SK-N-SH (cell line): ENCODE measurements at regions not wholly inside any gene's neighbourhood (a gene's known extent, or its start where the extent isn't known, plus 50 kb on each side); places are given as distances from the start of the nearest gene placed in this dataset.

Experiments
- CTCF ChIA-PET: fragments of 300-600, 350-600 bp; formaldehyde crosslinking; extraction: SDS; loops from one replicate; lab custom pipeline; 2021; lab: Yijun Ruan, JAX
- POLR2A ChIA-PET: fragments of 350-600 bp; sonication (Branson Sonifier 250); formaldehyde crosslinking; extraction: SDS; loops from one replicate; lab custom pipeline; 2020; ENCODE audit warnings: antibody characterized with exemption, inconsistent platforms; lab: Yijun Ruan, JAX
- DNase-seq: peaks from one replicate; pipeline ENCODE4 v3.0.0; 2012
- H2AFZ ChIP-seq: fragments of 200-600 bp; sonication (generic); 2 replicates; pipeline ENCODE4 v1.8.1; 2016; ENCODE audit warnings: antibody characterized with exemption, mild to moderate bottlenecking, low read depth
- H3F3A ChIP-seq: fragments of 200-600 bp; sonication (generic); replicated peaks from 2 replicates; pipeline ENCODE3; 2016; ENCODE audit warnings: antibody characterized with exemption, mild to moderate bottlenecking; ENCODE audit not compliant: insufficient read depth
- H3K27ac ChIP-seq, 2 experiments: fragments of 200-500 bp in 1 of 2; fragments of 200-600 bp in 1 of 2; sonication (Bioruptor generic) in 1 of 2; sonication (generic), shearing (Covaris generic) in 1 of 2; 2 replicates each; pipeline versions ENCODE4 v1.5.1 to v1.6.1; 2014 to 2016; ENCODE audit warnings: low read depth in 2 of 2, inconsistent platforms in 1 of 2, low read length in 1 of 2, mild to moderate bottlenecking in 1 of 2, mixed read lengths in 1 of 2
- H3K27me3 ChIP-seq: fragments of 200-600 bp; sonication (generic), shearing (Covaris generic); 2 replicates; pipeline ENCODE4 v1.6.1; 2016; ENCODE audit warnings: mixed run types; ENCODE audit not compliant: insufficient read depth
- H3K36me3 ChIP-seq, 2 experiments: fragments of 200-500 bp in 1 of 2; fragments of 200-600 bp in 1 of 2; sonication (Bioruptor generic) in 1 of 2; sonication (generic) in 1 of 2; replicated peaks in 1 of 2; 2 replicates each; pipeline versions ENCODE3 to v1.5.1; 2014 to 2016; ENCODE audit warnings: low read length in 1 of 2, mild to moderate bottlenecking in 1 of 2; ENCODE audit not compliant: insufficient read depth in 2 of 2, control insufficient read depth in 1 of 2
- H3K4me1 ChIP-seq, 2 experiments: fragments of 200-500 bp in 1 of 2; fragments of 200-600 bp in 1 of 2; sonication (Bioruptor generic) in 1 of 2; sonication (generic), shearing (Covaris generic) in 1 of 2; 2 replicates each; pipeline versions ENCODE4 v1.5.1 to v1.6.1; 2014 to 2016; ENCODE audit warnings: low read depth in 1 of 2, low read length in 1 of 2, mixed run types in 1 of 2; ENCODE audit not compliant: insufficient read depth in 2 of 2, control insufficient read depth in 1 of 2
- H3K4me2 ChIP-seq: fragments of 200-600 bp; sonication (generic), shearing (Covaris generic); 2 replicates; pipeline ENCODE4 v1.6.1; 2017; ENCODE audit warnings: mixed run types
- H3K4me3 ChIP-seq, 2 experiments: fragments of 200-500 bp in 1 of 2; fragments of 200-600 bp in 1 of 2; sonication (Bioruptor generic) in 1 of 2; sonication (generic), shearing (Covaris generic) in 1 of 2; 2 replicates each; pipeline versions ENCODE4 v1.5.1 to v1.8.1; 2014 to 2016; ENCODE audit warnings: low read depth in 2 of 2, inconsistent platforms in 1 of 2, low read length in 1 of 2, mild to moderate bottlenecking in 1 of 2, mixed read lengths in 1 of 2, moderate library complexity in 1 of 2
- H3K79me2 ChIP-seq: fragments of 200-600 bp; sonication (generic); 2 replicates; pipeline ENCODE4 v1.8.1; 2017; ENCODE audit warnings: mild to moderate bottlenecking; ENCODE audit not compliant: insufficient read depth
- H3K9ac ChIP-seq: fragments of 200-600 bp; sonication (generic); 2 replicates; pipeline ENCODE4 v1.6.1; 2017; ENCODE audit warnings: mixed run types
- H3K9me2 ChIP-seq: fragments of 200-600 bp; sonication (generic); 2 replicates; pipeline ENCODE4 v1.6.1; 2017; ENCODE audit warnings: mixed run types
- H3K9me3 ChIP-seq: fragments of 200-600 bp; sonication (generic); 2 replicates; pipeline ENCODE4 v1.6.1; 2017; ENCODE audit warnings: mixed run types, mild to moderate bottlenecking, moderate library complexity
- H4K20me1 ChIP-seq: fragments of 200-600 bp; sonication (generic); 2 replicates; pipeline ENCODE4 v1.6.1; 2017; ENCODE audit warnings: mild to moderate bottlenecking, mixed run types; ENCODE audit not compliant: insufficient read depth
- ELF1 ChIP-seq: IDR thresholded peaks from 2 replicates; pipeline ENCODE4 v1.4.0; 2012
- EZH2phosphoT487 ChIP-seq: fragments of 200-600 bp; sonication (generic); IDR thresholded peaks from 2 replicates; pipeline ENCODE4 v1.6.1; 2017; ENCODE audit warnings: low read depth, mixed run types, mild to moderate bottlenecking, antibody characterized with exemption, moderate library complexity, borderline replicate concordance
- FOXJ3 ChIP-seq: sonication (generic); formaldehyde crosslinking; IDR thresholded peaks from 2 replicates; pipeline ENCODE4 v1.5.1; 2020; ENCODE audit warnings: mild to moderate bottlenecking, missing genetic modification reagents
- GABPA ChIP-seq: IDR thresholded peaks from 2 replicates; pipeline ENCODE4 v1.4.0; 2012; ENCODE audit warnings: low read depth, mild to moderate bottlenecking
- GATA2 ChIP-seq: sonication (generic); formaldehyde crosslinking; IDR thresholded peaks from 2 replicates; pipeline ENCODE4 v1.5.0; 2020; ENCODE audit warnings: mild to moderate bottlenecking, missing genetic modification reagents
- MEF2A ChIP-seq: IDR thresholded peaks from 2 replicates; pipeline ENCODE4 v1.4.0; 2012; ENCODE audit warnings: low read depth, borderline replicate concordance
- NFIC ChIP-seq: IDR thresholded peaks from 2 replicates; pipeline ENCODE4 v1.4.0; 2012; ENCODE audit warnings: borderline replicate concordance
- RCOR1 ChIP-seq: fragments of 150-350 bp; IDR thresholded peaks from 2 replicates; pipeline ENCODE4 v1.6.1; 2017; ENCODE audit warnings: antibody characterized with exemption, low read length
- RXRA ChIP-seq: IDR thresholded peaks from 2 replicates; pipeline ENCODE4 v1.4.0; 2012; ENCODE audit warnings: low read depth, mild to moderate bottlenecking, borderline replicate concordance
- SMC3 ChIP-seq: IDR thresholded peaks from 2 replicates; pipeline ENCODE4 v1.6.1; 2012; ENCODE audit warnings: low read depth, low read length, improper control_type of control experiment
- TAF1 ChIP-seq: IDR thresholded peaks from 2 replicates; pipeline ENCODE4 v1.6.1; 2012; ENCODE audit warnings: low read depth, mild to moderate bottlenecking, low read length, moderate library complexity, borderline replicate concordance
- TCF12 ChIP-seq: IDR thresholded peaks from 2 replicates; pipeline ENCODE4 v1.4.0; 2012
- TEAD4 ChIP-seq: IDR thresholded peaks from 2 replicates; pipeline ENCODE4 v1.4.0; 2012; ENCODE audit warnings: mild to moderate bottlenecking, borderline replicate concordance; ENCODE audit not compliant: insufficient read depth
- WGBS: methylation state at CpG from one replicate; pipeline ENCODE4 v1.1.6; 2017; ENCODE audit warnings: low lambda C conversion rate; 5-methylcytosine and 5-hydroxymethylcytosine counted together
- TF ChIP-seq, protein P1 (sequence below): fragments of 150-350 bp; IDR thresholded peaks from 2 replicates; pipeline ENCODE4 v1.6.1; 2017; ENCODE audit warnings: antibody characterized with exemption, low read length, low read depth, borderline replicate concordance
- TF ChIP-seq, protein P2 (sequence below): fragments of 200-600 bp; sonication (generic); IDR thresholded peaks from 2 replicates; pipeline ENCODE4 v1.6.1; 2017; ENCODE audit warnings: antibody characterized with exemption, mild to moderate bottlenecking, moderate library complexity
- TF ChIP-seq, protein P3 (sequence below): IDR thresholded peaks from 2 replicates; pipeline ENCODE4 v1.4.0; 2012; ENCODE audit warnings: low read depth
- TF ChIP-seq, protein P4 (sequence below): IDR thresholded peaks from 2 replicates; pipeline ENCODE4 v1.4.0; 2012; ENCODE audit warnings: low read depth, borderline replicate concordance

DNA sequence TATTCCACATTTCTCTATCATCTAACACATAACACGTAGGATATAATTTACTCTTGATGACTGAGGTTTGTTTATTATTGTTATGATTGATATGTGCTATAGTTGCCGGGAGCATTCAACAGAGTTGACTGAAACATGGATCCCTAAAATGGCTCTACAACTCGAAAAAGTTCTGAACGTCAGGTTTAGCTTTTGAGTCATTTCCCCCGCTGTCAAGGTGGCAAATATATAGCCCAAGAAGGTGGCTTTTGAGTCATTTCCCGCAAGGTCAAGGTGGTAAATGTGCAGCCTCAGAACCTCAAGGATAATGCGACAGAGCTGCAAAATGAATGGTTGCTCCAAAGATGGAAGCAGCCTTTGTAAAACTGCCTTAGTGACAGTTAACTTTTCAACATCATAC lies 104.0 kb downstream of the NIBAN1 start:
- no peak overlapping the region for H3K4me3 ChIP-seq
- DNase-seq: no peak

DNA sequence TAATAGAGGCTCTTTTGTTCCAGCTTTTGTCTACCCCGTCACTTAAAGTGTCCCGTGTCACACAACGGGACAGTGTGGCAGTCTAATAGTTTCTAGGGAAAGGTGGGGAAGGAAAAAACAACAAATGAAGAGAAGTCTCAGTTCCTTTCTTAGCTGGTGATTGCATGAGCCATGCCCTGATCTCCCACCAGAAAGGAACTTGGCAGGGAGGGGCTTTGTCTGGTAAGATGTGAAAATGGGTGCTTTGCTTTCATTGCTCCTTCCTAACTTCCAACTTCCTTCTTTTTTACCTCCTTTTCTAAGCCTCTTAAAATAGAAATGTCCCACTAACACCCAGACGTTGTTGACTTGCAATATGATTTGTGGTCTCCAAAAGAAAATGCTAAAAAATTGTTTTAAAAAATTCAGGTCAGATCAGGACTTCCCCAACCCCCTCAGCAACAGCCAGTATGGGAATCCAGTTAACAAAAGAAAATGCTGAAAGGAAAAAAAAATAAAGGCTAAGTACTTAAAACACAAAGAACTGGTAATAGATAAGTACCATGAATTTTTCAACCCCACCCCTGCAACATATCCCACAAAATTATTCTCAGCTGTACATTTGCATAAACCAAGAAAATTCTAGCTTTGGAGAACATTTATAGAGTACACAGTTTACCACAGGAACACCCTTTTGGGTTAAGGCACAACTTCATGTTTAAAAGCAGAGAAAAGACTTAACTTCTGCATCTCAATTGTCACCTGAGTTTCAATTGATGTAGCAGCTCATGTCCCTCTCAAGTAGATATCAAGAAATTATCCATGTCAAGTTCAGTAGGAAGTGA lies 106.2 kb downstream of the NIBAN1 start:
- DNase-seq: no peak
- no peaks in the 10 kb centered on the region for H3K9me2 ChIP-seq
- WGBS: 76% methylated on average over 4 of the region's 4 CpGs
- peaks cover 20% of the 10 kb centered on the region for H3F3A ChIP-seq
- H3K4me2 ChIP-seq: peak overlapping the region; percentile 47
- peaks cover 1 to 3% of the 10 kb centered on the region in 2 experiments for H3K36me3 ChIP-seq
- no peaks in the 10 kb centered on the region for H4K20me1 ChIP-seq
- H3K4me1 ChIP-seq: peaks cover 7% of the 10 kb centered on the region in 2 experiments; a peak in 2 of 4 replicates
- no peaks in the 10 kb centered on the region for H3K79me2 ChIP-seq
- H3K4me3 ChIP-seq: no peak overlapping the region
- ChIA-PET POLR2A (no interaction called here), CTCF (no interaction called here)
- H3K9me3 ChIP-seq: no peaks in the 10 kb centered on the region
- H3K27me3 ChIP-seq: no peaks in the 10 kb centered on the region
- peak overlapping the region; percentile 86 to 88 for H3K27ac ChIP-seq
- TF ChIP-seq SMC3: no peak
- TF ChIP-seq, protein P1, sequence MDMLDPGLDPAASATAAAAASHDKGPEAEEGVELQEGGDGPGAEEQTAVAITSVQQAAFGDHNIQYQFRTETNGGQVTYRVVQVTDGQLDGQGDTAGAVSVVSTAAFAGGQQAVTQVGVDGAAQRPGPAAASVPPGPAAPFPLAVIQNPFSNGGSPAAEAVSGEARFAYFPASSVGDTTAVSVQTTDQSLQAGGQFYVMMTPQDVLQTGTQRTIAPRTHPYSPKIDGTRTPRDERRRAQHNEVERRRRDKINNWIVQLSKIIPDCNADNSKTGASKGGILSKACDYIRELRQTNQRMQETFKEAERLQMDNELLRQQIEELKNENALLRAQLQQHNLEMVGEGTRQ: no peak
- no peak for TF ChIP-seq RCOR1
- TF ChIP-seq, protein P2, sequence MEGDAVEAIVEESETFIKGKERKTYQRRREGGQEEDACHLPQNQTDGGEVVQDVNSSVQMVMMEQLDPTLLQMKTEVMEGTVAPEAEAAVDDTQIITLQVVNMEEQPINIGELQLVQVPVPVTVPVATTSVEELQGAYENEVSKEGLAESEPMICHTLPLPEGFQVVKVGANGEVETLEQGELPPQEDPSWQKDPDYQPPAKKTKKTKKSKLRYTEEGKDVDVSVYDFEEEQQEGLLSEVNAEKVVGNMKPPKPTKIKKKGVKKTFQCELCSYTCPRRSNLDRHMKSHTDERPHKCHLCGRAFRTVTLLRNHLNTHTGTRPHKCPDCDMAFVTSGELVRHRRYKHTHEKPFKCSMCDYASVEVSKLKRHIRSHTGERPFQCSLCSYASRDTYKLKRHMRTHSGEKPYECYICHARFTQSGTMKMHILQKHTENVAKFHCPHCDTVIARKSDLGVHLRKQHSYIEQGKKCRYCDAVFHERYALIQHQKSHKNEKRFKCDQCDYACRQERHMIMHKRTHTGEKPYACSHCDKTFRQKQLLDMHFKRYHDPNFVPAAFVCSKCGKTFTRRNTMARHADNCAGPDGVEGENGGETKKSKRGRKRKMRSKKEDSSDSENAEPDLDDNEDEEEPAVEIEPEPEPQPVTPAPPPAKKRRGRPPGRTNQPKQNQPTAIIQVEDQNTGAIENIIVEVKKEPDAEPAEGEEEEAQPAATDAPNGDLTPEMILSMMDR: no peak
- no peak for TF ChIP-seq FOXJ3
- TF ChIP-seq TEAD4: no peak
- TF ChIP-seq TCF12: no peak
- TF ChIP-seq RXRA: no peak
- no peak for TF ChIP-seq GATA2 (CRISPR knock-in tag)
- no peak for TF ChIP-seq MEF2A
- no peak overlapping the region for H3K9ac ChIP-seq
- 0 out of 2 replicates have a peak overlapping the region, but pooled peaks have one; percentile 8 for H2AFZ ChIP-seq

More for the DNA sequence above, 104.0 kb downstream of the NIBAN1 start:
- ChIA-PET POLR2A (no interaction called here), CTCF (no interaction called here)
- Histone ChIP-seq H3F3A (peaks cover 20% of the 10 kb centered on the region), H3K36me3 (peaks cover 3 to 11% of the 10 kb centered on the region in 2 experiments), H4K20me1 (no peaks in the 10 kb centered on the region), H2AFZ (no peak overlapping the region), H3K27me3 (no peaks in the 10 kb centered on the region), H3K79me2 (no peaks in the 10 kb centered on the region), H3K9ac (no peak overlapping the region), H3K27ac (no peak overlapping the region), H3K9me3 (no peaks in the 10 kb centered on the region), H3K9me2 (no peaks in the 10 kb centered on the region), H3K4me1 (peaks cover 7% of the 10 kb centered on the region in 2 experiments; a peak in 2 of 4 replicates), H3K4me2 (no peak overlapping the region)
- WGBS: 82% methylated on average over 7 of the region's 7 CpGs
- TF ChIP-seq, protein P3, sequence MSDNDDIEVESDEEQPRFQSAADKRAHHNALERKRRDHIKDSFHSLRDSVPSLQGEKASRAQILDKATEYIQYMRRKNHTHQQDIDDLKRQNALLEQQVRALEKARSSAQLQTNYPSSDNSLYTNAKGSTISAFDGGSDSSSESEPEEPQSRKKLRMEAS: no peak
- TF ChIP-seq RCOR1 (no peak), GABPA (no peak), TAF1 (no peak), EZH2phosphoT487 (no peak), GATA2 (CRISPR knock-in tag) (no peak), NFIC (no peak), ELF1 (no peak)
- TF ChIP-seq, protein P4, sequence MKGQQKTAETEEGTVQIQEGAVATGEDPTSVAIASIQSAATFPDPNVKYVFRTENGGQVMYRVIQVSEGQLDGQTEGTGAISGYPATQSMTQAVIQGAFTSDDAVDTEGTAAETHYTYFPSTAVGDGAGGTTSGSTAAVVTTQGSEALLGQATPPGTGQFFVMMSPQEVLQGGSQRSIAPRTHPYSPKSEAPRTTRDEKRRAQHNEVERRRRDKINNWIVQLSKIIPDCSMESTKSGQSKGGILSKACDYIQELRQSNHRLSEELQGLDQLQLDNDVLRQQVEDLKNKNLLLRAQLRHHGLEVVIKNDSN: no peak
- TF ChIP-seq, protein P2: no peak
